ENCODE measurements at regions not wholly inside any gene's neighbourhood (a gene's known extent, or its start where the extent isn't known, plus 50 kb on each side); places are given as distances from the start of the nearest gene placed in this dataset.

DNA sequence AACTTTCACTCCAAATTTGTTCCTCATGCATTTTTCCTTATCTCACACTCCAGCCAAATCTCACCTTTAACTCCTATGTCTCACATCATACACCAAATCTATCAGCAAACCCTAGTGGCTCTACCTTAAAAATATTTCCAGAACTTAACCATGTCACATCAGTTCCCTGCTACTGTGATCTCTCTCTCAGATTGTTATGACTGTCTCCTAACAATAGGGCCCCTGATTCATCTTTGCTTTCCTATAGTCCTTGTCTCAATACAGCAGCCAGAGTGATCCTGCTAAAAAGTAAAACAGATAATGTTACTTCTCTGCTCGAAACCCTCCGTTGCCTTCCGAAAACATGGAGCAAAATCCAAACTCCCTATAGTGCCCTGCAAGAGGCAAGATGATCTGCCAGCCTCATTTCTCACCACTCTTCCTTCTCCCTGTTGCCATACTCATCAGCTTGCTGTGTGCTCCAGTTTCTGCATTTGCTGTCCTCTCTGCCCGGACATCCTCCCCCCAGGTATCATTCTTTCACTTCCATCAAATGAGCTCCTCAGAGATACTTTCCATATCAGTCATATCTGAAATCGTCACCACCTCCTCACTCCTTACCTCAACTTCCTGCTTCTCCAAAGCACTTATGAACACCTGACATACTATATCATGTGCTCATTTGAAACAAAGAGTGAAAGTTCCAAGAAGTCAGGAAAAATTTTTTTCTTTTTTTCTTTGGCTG is 293.4 kb upstream of the NR3C2 start:
- Histone ChIP-seq H3K79me2 (ENCODE audit: control insufficient read depth, insufficient read depth, low read length) (no peaks in the 10 kb centered on the region), H3K27me3 (replicated peaks in 1 of 4; ENCODE audit: control extremely low read depth in 1 of 4, control insufficient read depth in 3 of 4, insufficient read depth in 4 of 4, low read length in 3 of 4) (no peaks in the 10 kb centered on the region), H2AFZ (ENCODE audit: insufficient read depth, low read depth, low read length, poor library complexity, severe bottlenecking) (no peak overlapping the region), H3K4me1 (ENCODE audit: control insufficient read depth in 2 of 2, insufficient read depth in 2 of 2, low read length in 2 of 2) (no peaks in the 10 kb centered on the region), H3K36me3 (replicated peaks in 1 of 2; ENCODE audit: control extremely low read depth in 1 of 2, control insufficient read depth in 1 of 2, extremely low read depth in 1 of 2, insufficient read depth in 2 of 2, low read length in 1 of 2) (no peaks in the 10 kb centered on the region), H3K9ac (ENCODE audit: low read length) (no peak overlapping the region), H3K4me3 (ENCODE audit: control extremely low read depth in 1 of 5, extremely low read depth in 1 of 5, insufficient read depth in 1 of 5, low read depth in 2 of 5, low read length in 4 of 5) (no peak overlapping the region), H4K20me1 (ENCODE audit: control insufficient read depth, insufficient read depth, low read length, poor library complexity, severe bottlenecking) (no peaks in the 10 kb centered on the region), H3K27ac (ENCODE audit: low read length in 2 of 2) (no peak overlapping the region), H3K9me3 (ENCODE audit: control extremely low read depth in 1 of 3, control insufficient read depth in 2 of 3, insufficient read depth in 1 of 3, low read length in 2 of 3) (peaks cover 0 to 1% (median 0%) of the 10 kb centered on the region in 3 donors), H3K4me2 (replicated peaks; ENCODE audit: low read depth, low read length, poor library complexity, severe bottlenecking) (no peak overlapping the region)
- Mint-ChIP-seq H3K4me1 (no peaks in the 10 kb centered on the region), H3K27me3 (no peaks in the 10 kb centered on the region), H3K4me3 (no peak overlapping the region), H3K27ac (no peak overlapping the region), H3K9me3 (ENCODE audit: insufficient read depth) (no peaks in the 10 kb centered on the region)
- DNase-seq: no peak
- WGBS (ENCODE audit: insufficient coverage): 72% methylated on average over 5 of the region's 5 CpGs
- CTCF ChIA-PET: no interaction called here
- intact Hi-C loops (cut with micrococcal nuclease): no loop called here
- no peak for ATAC-seq (ENCODE audit: low read depth)
- TF ChIP-seq, protein P1, sequence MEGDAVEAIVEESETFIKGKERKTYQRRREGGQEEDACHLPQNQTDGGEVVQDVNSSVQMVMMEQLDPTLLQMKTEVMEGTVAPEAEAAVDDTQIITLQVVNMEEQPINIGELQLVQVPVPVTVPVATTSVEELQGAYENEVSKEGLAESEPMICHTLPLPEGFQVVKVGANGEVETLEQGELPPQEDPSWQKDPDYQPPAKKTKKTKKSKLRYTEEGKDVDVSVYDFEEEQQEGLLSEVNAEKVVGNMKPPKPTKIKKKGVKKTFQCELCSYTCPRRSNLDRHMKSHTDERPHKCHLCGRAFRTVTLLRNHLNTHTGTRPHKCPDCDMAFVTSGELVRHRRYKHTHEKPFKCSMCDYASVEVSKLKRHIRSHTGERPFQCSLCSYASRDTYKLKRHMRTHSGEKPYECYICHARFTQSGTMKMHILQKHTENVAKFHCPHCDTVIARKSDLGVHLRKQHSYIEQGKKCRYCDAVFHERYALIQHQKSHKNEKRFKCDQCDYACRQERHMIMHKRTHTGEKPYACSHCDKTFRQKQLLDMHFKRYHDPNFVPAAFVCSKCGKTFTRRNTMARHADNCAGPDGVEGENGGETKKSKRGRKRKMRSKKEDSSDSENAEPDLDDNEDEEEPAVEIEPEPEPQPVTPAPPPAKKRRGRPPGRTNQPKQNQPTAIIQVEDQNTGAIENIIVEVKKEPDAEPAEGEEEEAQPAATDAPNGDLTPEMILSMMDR (IDR thresholded peaks at IDR 0.05): no peak
- TF ChIP-seq EZH2 (IDR thresholded peaks at IDR 0.05; ENCODE audit: borderline replicate concordance, insufficient read depth, low read depth, low read length, poor library complexity, severe bottlenecking): no peak
- POLR2A ChIA-PET: no interaction called here

DNA sequence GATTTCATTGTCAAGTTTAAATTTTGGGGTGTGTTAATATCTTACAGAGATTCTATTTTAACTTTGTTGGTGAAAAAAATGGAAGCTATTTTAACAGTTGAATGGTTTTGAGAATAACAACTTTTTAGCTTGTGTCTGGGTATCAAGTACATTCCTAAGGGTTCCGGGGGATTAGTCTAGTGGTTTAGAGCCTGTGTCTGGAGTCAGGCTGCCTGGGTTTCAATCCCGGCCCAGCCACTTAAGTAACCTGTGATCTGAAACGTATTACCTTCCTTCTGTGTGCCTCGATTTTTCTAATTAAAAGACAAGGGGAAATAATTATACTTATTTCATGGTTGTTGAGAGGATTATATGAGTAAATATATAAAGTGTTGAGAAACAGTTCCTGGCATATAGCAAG is 288.6 kb upstream of the NR3C2 start:
- no peak overlapping the region for H3K27ac Mint-ChIP-seq
- CTCF ChIA-PET: no interaction called here
- H3K27ac ChIP-seq (ENCODE audit: low read length in 2 of 2): no peak overlapping the region
- H4K20me1 ChIP-seq (ENCODE audit: control insufficient read depth, insufficient read depth, low read length, poor library complexity, severe bottlenecking): no peaks in the 10 kb centered on the region
- H3K4me3 Mint-ChIP-seq: no peak overlapping the region
- TF ChIP-seq, protein P1 (IDR thresholded peaks at IDR 0.05): no peak
- no peak for TF ChIP-seq EZH2 (IDR thresholded peaks at IDR 0.05; ENCODE audit: borderline replicate concordance, insufficient read depth, low read depth, low read length, poor library complexity, severe bottlenecking)
- H3K4me3 ChIP-seq (ENCODE audit: control extremely low read depth in 1 of 5, extremely low read depth in 1 of 5, insufficient read depth in 1 of 5, low read depth in 2 of 5, low read length in 4 of 5): no peak overlapping the region
- no peaks in the 10 kb centered on the region for H3K79me2 ChIP-seq (ENCODE audit: control insufficient read depth, insufficient read depth, low read length)
- H3K27me3 ChIP-seq (replicated peaks in 1 of 4; ENCODE audit: control extremely low read depth in 1 of 4, control insufficient read depth in 3 of 4, insufficient read depth in 4 of 4, low read length in 3 of 4): no peaks in the 10 kb centered on the region
- no peaks in the 10 kb centered on the region for H3K36me3 ChIP-seq (replicated peaks in 1 of 2; ENCODE audit: control extremely low read depth in 1 of 2, control insufficient read depth in 1 of 2, extremely low read depth in 1 of 2, insufficient read depth in 2 of 2, low read length in 1 of 2)
- DNase-seq (no peak), ATAC-seq (ENCODE audit: low read depth) (no peak)
- no peaks in the 10 kb centered on the region for H3K4me1 Mint-ChIP-seq
- 100% methylated on average over 2 of the region's 4 CpGs for WGBS (ENCODE audit: insufficient coverage)
- POLR2A ChIA-PET: no interaction called here
- H3K4me1 ChIP-seq (ENCODE audit: control insufficient read depth in 2 of 2, insufficient read depth in 2 of 2, low read length in 2 of 2): no peaks in the 10 kb centered on the region
- H3K4me2 ChIP-seq (replicated peaks; ENCODE audit: low read depth, low read length, poor library complexity, severe bottlenecking): no peak overlapping the region
- no peaks in the 10 kb centered on the region for H3K27me3 Mint-ChIP-seq
- intact Hi-C loops (cut with micrococcal nuclease): no loop called here
- no peak overlapping the region for H3K9ac ChIP-seq (ENCODE audit: low read length)
- no peaks in the 10 kb centered on the region for H3K9me3 Mint-ChIP-seq (ENCODE audit: insufficient read depth)
- H3K9me3 ChIP-seq (ENCODE audit: control extremely low read depth in 1 of 3, control insufficient read depth in 2 of 3, insufficient read depth in 1 of 3, low read length in 2 of 3): no peaks in the 10 kb centered on the region
- no peak overlapping the region for H2AFZ ChIP-seq (ENCODE audit: insufficient read depth, low read depth, low read length, poor library complexity, severe bottlenecking)

Measured in B cell (primary cell).